Spleen (tissue), 7 donors: ENCODE measurements at regions not wholly inside any gene's neighbourhood (a gene's known extent, or its start where the extent isn't known, plus 50 kb on each side); places are given as distances from the start of the nearest gene placed in this dataset.

ENCODE experiments used
- POLR2A ChIP-seq, 3 donors: fragments of 450-650 bp; IDR thresholded peaks; one replicate each; pipeline ENCODE4 v1.5.1; 2017; ENCODE audit warnings: antibody characterized with exemption in 3 of 3, mild to moderate bottlenecking in 1 of 3
- POLR2AphosphoS5 ChIP-seq, 3 donors: sonication (generic); formaldehyde crosslinking; IDR thresholded peaks; one replicate each; pipeline ENCODE4 v1.5.1; 2017; ENCODE audit warnings: antibody characterized with exemption in 3 of 3
- TF ChIP-seq, protein P1 (sequence below), 11 experiments: fragments of 200-600 bp in 7 of 11; fragments of 450-650 bp in 4 of 11; sonication (generic) in 4 of 11; IDR thresholded peaks in 8 of 11; conservative IDR thresholded peaks in 3 of 11; 1 replicate in 7 of 11; 2 replicates in 4 of 11; pipeline versions ENCODE4 v1.4.0 to v1.8.0; 2016 to 2021; ENCODE audit warnings: antibody characterized with exemption in 11 of 11, inconsistent platforms in 4 of 11, mild to moderate bottlenecking in 1 of 11
- donor health status: DM: no; HTN: no; CAD: no; lungs with moderate emphysema.
- donor health status: DM: no; HTN: no; CAD: no.
- donor health status: DM: no; HTN: no; CAD: no.

DNA sequence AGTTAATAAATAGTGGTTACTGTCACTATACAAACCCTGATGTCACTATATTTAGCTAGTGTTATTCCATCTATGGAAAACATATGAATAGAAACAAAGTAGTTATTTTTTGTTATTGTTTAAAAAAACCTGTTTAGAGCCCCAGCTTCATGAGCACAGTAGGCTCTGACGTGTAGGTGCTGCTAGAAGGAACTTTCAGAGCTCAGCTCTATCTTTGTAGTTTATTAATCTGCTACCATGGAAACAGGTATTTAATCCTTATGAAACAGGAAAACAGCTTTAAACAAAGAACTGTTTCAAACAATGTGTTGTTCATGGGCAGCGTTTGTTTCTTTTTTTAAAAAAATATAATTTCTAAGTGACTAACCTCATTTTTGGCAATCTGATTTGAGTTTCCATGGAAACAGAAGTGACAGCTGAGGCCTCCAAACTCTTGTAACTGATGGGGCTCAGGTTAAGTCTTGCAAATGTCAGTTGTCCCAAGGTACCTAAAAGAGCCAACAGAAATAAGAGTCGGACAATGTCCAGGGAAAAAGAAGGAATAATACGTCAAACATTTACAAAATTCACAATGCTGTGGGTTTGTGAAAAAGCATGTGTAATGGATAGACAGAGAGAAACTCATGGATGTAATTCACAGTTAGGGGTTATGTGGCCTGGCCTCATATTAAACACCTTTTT lies 162.0 kb upstream of the C21orf91 start:
- TF ChIP-seq POLR2A (IDR thresholded peaks at IDR 0.05) (no peak), POLR2AphosphoS5 (IDR thresholded peaks at IDR 0.05) (no peak)
- TF ChIP-seq, protein P1, sequence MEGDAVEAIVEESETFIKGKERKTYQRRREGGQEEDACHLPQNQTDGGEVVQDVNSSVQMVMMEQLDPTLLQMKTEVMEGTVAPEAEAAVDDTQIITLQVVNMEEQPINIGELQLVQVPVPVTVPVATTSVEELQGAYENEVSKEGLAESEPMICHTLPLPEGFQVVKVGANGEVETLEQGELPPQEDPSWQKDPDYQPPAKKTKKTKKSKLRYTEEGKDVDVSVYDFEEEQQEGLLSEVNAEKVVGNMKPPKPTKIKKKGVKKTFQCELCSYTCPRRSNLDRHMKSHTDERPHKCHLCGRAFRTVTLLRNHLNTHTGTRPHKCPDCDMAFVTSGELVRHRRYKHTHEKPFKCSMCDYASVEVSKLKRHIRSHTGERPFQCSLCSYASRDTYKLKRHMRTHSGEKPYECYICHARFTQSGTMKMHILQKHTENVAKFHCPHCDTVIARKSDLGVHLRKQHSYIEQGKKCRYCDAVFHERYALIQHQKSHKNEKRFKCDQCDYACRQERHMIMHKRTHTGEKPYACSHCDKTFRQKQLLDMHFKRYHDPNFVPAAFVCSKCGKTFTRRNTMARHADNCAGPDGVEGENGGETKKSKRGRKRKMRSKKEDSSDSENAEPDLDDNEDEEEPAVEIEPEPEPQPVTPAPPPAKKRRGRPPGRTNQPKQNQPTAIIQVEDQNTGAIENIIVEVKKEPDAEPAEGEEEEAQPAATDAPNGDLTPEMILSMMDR (IDR thresholded peaks at IDR 0.05 in 8 of 11, conservative IDR thresholded peaks at IDR 0.05 in 3 of 11), result no peak
